HUES6 (cell line): ENCODE measurements at regions not wholly inside any gene's neighbourhood (a gene's known extent, or its start where the extent isn't known, plus 50 kb on each side); places are given as distances from the start of the nearest gene placed in this dataset.

ENCODE experiments used
- H3K27ac ChIP-seq: 2 replicates; pipeline ENCODE4 v1.7.0; 2013; ENCODE audit warnings: low read depth, mild to moderate bottlenecking, low read length, inconsistent platforms
- H3K27me3 ChIP-seq: 2 replicates; pipeline ENCODE4 v1.6.1; 2013; ENCODE audit warnings: low read length; ENCODE audit not compliant: control insufficient read depth, insufficient read depth
- H3K36me3 ChIP-seq: 2 replicates; pipeline ENCODE4 v1.6.1; 2013; ENCODE audit warnings: low read length; ENCODE audit not compliant: control insufficient read depth, insufficient read depth
- H3K4me1 ChIP-seq: 2 replicates; pipeline ENCODE4 v1.6.1; 2013; ENCODE audit warnings: low read length; ENCODE audit not compliant: control insufficient read depth, insufficient read depth
- H3K4me3 ChIP-seq: 2 replicates; pipeline ENCODE4 v1.5.1; 2013; ENCODE audit warnings: low read depth, low read length
- H3K9ac ChIP-seq: one replicate; pipeline ENCODE4 v1.6.1; 2013; ENCODE audit warnings: mild to moderate bottlenecking, low read length
- H3K9me3 ChIP-seq: 2 replicates; pipeline ENCODE4 v1.6.1; 2013; ENCODE audit warnings: low read depth, low read length; ENCODE audit not compliant: control insufficient read depth, insufficient read depth

GRCh38 chr17:13756763-13757162 lies 155.0 kb upstream of the HS3ST3A1 start:
- H3K9me3 ChIP-seq = no peaks in the 10 kb centered on the region
- no peak overlapping the region for H3K4me3 ChIP-seq
- H3K27me3 ChIP-seq = no peaks in the 10 kb centered on the region
- H3K4me1 ChIP-seq = peaks cover 18% of the 10 kb centered on the region; the same call in 1 of the 2 replicates
- H3K27ac ChIP-seq = no peak overlapping the region; the same call in 1 of the 2 replicates
- no peaks in the 10 kb centered on the region for H3K36me3 ChIP-seq
- H3K9ac ChIP-seq = no peak overlapping the region

GRCh38 chr17:13757871-13758270 lies 156.1 kb upstream of the HS3ST3A1 start:
- no peaks in the 10 kb centered on the region for H3K36me3 ChIP-seq

GRCh38 chr17:13759518-13760335 lies 158.0 kb upstream of the HS3ST3A1 start:
- Histone ChIP-seq H3K27ac (no peak overlapping the region), H3K4me3 (no peak overlapping the region), H3K9me3 (no peaks in the 10 kb centered on the region), H3K36me3 (no peaks in the 10 kb centered on the region), H3K9ac (no peak overlapping the region), H3K4me1 (no peaks in the 10 kb centered on the region; the same call in 1 of the 2 replicates), H3K27me3 (no peaks in the 10 kb centered on the region)

More at GRCh38 chr17:13757871-13758270, 156.1 kb upstream of the HS3ST3A1 start:
- H3K9me3 ChIP-seq = no peaks in the 10 kb centered on the region
- no peak overlapping the region for H3K4me3 ChIP-seq
- H3K9ac ChIP-seq = no peak overlapping the region
- no peaks in the 10 kb centered on the region for H3K27me3 ChIP-seq
- H3K27ac ChIP-seq = no peak overlapping the region
- H3K4me1 ChIP-seq = peaks cover 13% of the 10 kb centered on the region; the same call in 1 of the 2 replicates

GRCh38 chr17:13761038-13761603 lies 159.4 kb upstream of the HS3ST3A1 start:
- Histone ChIP-seq H3K9ac (no peak overlapping the region), H3K4me1 (no peaks in the 10 kb centered on the region; the same call in 1 of the 2 replicates), H3K36me3 (no peaks in the 10 kb centered on the region), H3K27me3 (no peaks in the 10 kb centered on the region), H3K9me3 (no peaks in the 10 kb centered on the region), H3K4me3 (no peak overlapping the region), H3K27ac (no peak overlapping the region)

- H3K27ac ChIP-seq = no peak overlapping the region
- H3K4me1 ChIP-seq = no peaks in the 10 kb centered on the region
- no peak overlapping the region for H3K4me3 ChIP-seq
- H3K27me3 ChIP-seq = no peaks in the 10 kb centered on the region
- H3K9ac ChIP-seq = no peak overlapping the region
- H3K36me3 ChIP-seq = no peaks in the 10 kb centered on the region
- H3K9me3 ChIP-seq = peaks cover 20% of the 10 kb centered on the region
Measured at GRCh38 chr17:13765701-13766100, 164.0 kb upstream of the HS3ST3A1 start.

GRCh38 chr17:13770702-13771101 lies 169.0 kb upstream of the HS3ST3A1 start:
- no peaks in the 10 kb centered on the region for H3K4me1 ChIP-seq
- H3K9ac ChIP-seq = no peak overlapping the region
- peaks cover 40% of the 10 kb centered on the region for H3K9me3 ChIP-seq
- H3K27ac ChIP-seq = no peak overlapping the region
- H3K27me3 ChIP-seq = no peaks in the 10 kb centered on the region
- H3K36me3 ChIP-seq = no peaks in the 10 kb centered on the region
- H3K4me3 ChIP-seq = no peak overlapping the region

- Histone ChIP-seq H3K9me3 (peaks cover 33% of the 10 kb centered on the region), H3K27me3 (no peaks in the 10 kb centered on the region), H3K36me3 (no peaks in the 10 kb centered on the region), H3K27ac (no peak overlapping the region), H3K9ac (no peak overlapping the region), H3K4me1 (no peaks in the 10 kb centered on the region), H3K4me3 (no peak overlapping the region)
Measured at GRCh38 chr17:13775450-13775849, 173.7 kb upstream of the HS3ST3A1 start.

- Histone ChIP-seq H3K9me3 (peaks cover 32% of the 10 kb centered on the region), H3K27ac (no peak overlapping the region), H3K36me3 (no peaks in the 10 kb centered on the region), H3K27me3 (no peaks in the 10 kb centered on the region), H3K9ac (no peak overlapping the region), H3K4me3 (no peak overlapping the region), H3K4me1 (no peaks in the 10 kb centered on the region)
Measured at GRCh38 chr17:13776027-13776551, 174.4 kb upstream of the HS3ST3A1 start.

- peaks cover 29% of the 10 kb centered on the region for H3K9me3 ChIP-seq
- H3K4me3 ChIP-seq = no peak overlapping the region
Measured at GRCh38 chr17:13777003-13777402, 175.3 kb upstream of the HS3ST3A1 start.

GRCh38 chr17:13784434-13785095 lies 182.8 kb upstream of the HS3ST3A1 start:
- no peak overlapping the region for H3K27ac ChIP-seq
- no peaks in the 10 kb centered on the region; the same call in 1 of the 2 replicates for H3K4me1 ChIP-seq
- H3K27me3 ChIP-seq = no peaks in the 10 kb centered on the region
- H3K4me3 ChIP-seq = no peak overlapping the region
- H3K36me3 ChIP-seq = no peaks in the 10 kb centered on the region
- H3K9me3 ChIP-seq = 0 out of 2 replicates have a peak, but pooled peaks cover 8% of the 10 kb centered on the region
- no peak overlapping the region for H3K9ac ChIP-seq

More at GRCh38 chr17:13777003-13777402, 175.3 kb upstream of the HS3ST3A1 start:
- Histone ChIP-seq H3K27ac (no peak overlapping the region), H3K36me3 (no peaks in the 10 kb centered on the region), H3K4me1 (no peaks in the 10 kb centered on the region), H3K9ac (no peak overlapping the region), H3K27me3 (no peaks in the 10 kb centered on the region)
